Type B pancreatic cell (in vitro differentiated cells): ENCODE measurements at regions not wholly inside any gene's neighbourhood (a gene's known extent, or its start where the extent isn't known, plus 50 kb on each side); places are given as distances from the start of the nearest gene placed in this dataset.

Experiments used
- DNase-seq: peaks from one replicate; pipeline ENCODE4 v3.0.0; 2021; ENCODE audit warnings: mixed read lengths; ENCODE audit not compliant: unreplicated experiment; ENCODE audit errors: extremely low spot score
- H3K27ac Mint-ChIP-seq: 2 replicates; pipeline ENCODE4 v1.8.0; 2021; ENCODE audit warnings: mild to moderate bottlenecking, mixed read lengths
- H3K27me3 Mint-ChIP-seq: 2 replicates; pipeline ENCODE4 v1.8.0; 2021; ENCODE audit warnings: mixed read lengths
- H3K36me3 Mint-ChIP-seq: 2 replicates; pipeline ENCODE4 v1.8.0; 2021; ENCODE audit warnings: mixed read lengths
- H3K4me1 Mint-ChIP-seq: one replicate; pipeline ENCODE4 v1.8.0; 2021; ENCODE audit warnings: mixed read lengths; ENCODE audit not compliant: unreplicated experiment
- H3K4me3 Mint-ChIP-seq: 2 replicates; pipeline ENCODE4 v1.8.0; 2021; ENCODE audit warnings: mild to moderate bottlenecking, mixed read lengths
- H3K9me3 Mint-ChIP-seq: 2 replicates; pipeline ENCODE4 v1.8.0; 2021; ENCODE audit warnings: mixed read lengths
- TF ChIP-seq, protein P1 (sequence below): fragments of 200-600 bp; sonication (generic); conservative IDR thresholded peaks from 2 replicates; pipeline ENCODE4 v1.5.0; 2021; ENCODE audit warnings: antibody characterized with exemption, mild to moderate bottlenecking

DNA sequence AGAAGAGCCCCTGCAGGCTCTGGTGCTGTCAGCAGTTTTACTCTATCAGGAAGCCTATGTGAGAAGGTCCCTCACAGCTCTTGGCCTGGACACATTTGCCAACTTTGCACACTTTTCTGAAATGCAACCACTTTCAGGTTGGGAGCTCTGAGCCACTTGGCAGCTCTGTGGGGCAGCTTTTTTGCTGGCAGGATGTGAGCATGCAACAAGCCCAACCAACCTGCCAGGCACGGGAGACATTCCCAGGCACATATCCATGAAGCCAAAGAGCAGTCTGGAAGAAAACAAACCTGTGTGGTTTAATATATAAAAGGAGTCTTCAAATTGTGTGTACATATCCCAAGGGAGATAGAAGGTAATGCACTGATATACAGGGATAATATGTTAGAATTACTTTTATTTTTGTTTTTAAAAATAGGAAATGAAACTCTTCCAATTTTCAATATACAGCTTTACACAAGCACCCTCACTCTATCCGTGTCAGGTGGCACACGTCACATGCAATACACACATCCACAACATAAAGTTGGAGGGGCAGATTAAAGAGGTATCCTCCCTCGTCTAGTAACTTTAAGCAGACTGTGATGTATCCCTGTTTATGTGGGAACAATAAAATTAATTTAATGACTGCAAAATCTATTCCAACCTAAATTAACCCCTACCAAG, 57.4 kb upstream of the COX10 start:
- no peaks in the 10 kb centered on the region for H3K9me3 Mint-ChIP-seq
- no peak overlapping the region for H3K4me3 Mint-ChIP-seq
- no peak overlapping the region for H3K27ac Mint-ChIP-seq
- no peaks in the 10 kb centered on the region for H3K36me3 Mint-ChIP-seq
- peaks cover 5% of the 10 kb centered on the region for H3K27me3 Mint-ChIP-seq
- no peaks in the 10 kb centered on the region for H3K4me1 Mint-ChIP-seq
- TF ChIP-seq, protein P1, sequence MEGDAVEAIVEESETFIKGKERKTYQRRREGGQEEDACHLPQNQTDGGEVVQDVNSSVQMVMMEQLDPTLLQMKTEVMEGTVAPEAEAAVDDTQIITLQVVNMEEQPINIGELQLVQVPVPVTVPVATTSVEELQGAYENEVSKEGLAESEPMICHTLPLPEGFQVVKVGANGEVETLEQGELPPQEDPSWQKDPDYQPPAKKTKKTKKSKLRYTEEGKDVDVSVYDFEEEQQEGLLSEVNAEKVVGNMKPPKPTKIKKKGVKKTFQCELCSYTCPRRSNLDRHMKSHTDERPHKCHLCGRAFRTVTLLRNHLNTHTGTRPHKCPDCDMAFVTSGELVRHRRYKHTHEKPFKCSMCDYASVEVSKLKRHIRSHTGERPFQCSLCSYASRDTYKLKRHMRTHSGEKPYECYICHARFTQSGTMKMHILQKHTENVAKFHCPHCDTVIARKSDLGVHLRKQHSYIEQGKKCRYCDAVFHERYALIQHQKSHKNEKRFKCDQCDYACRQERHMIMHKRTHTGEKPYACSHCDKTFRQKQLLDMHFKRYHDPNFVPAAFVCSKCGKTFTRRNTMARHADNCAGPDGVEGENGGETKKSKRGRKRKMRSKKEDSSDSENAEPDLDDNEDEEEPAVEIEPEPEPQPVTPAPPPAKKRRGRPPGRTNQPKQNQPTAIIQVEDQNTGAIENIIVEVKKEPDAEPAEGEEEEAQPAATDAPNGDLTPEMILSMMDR = no peak
- DNase-seq = no peak

DNA sequence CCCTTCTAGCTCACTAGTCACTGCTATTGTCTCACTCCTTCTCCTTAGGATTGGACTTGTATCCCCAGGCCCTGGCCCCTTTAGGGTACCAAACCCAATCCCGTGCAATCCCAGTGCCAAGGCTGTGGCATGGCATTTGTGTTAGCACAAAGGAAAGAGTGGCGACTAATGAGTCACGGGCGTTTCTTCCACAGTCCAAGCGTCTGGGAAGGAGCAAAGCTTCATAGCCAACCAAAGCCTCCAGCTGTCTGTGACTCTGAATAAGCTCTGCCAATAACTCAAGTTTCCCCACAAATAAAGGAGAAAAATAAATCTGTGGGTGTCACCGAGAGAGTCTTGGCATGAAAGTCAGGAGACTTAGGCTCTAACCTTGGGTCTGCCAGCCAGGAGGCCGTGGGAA, 54.6 kb upstream of the COX10 start:
- no peak for DNase-seq
- no peak overlapping the region for H3K27ac Mint-ChIP-seq
- H3K4me1 Mint-ChIP-seq = no peaks in the 10 kb centered on the region
- TF ChIP-seq, protein P1 = no peak
- H3K36me3 Mint-ChIP-seq = peaks cover 2% of the 10 kb centered on the region
- no peak overlapping the region for H3K4me3 Mint-ChIP-seq
- H3K27me3 Mint-ChIP-seq = peaks cover 5% of the 10 kb centered on the region
- peaks cover 2% of the 10 kb centered on the region for H3K9me3 Mint-ChIP-seq

DNA sequence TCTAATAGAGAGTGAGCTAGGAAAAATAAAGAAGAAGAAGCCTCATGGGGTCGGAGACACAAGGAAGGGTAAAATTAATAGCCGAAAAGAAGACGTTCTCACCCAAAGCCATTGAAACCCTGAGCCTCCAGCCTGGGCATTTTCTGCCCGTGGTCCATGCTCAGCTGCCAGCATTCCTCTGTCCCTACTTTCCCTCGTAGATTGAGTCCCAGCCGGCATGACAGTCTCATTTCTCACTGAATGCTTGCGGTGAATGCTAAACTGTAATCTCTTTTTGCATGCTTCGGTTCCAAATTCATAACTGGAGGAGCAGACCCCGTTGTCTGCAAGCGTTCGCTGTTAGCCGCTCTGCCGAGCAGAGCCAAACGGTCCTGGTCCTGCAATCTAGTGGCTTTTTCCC, 54.0 kb upstream of the COX10 start:
- Mint-ChIP-seq H3K9me3 (peaks cover 5% of the 10 kb centered on the region), H3K27ac (no peak overlapping the region), H3K36me3 (peaks cover 4% of the 10 kb centered on the region), H3K27me3 (peaks cover 5% of the 10 kb centered on the region), H3K4me1 (no peaks in the 10 kb centered on the region), H3K4me3 (no peak overlapping the region)
- TF ChIP-seq, protein P1 = no peak
- DNase-seq = no peak

DNA sequence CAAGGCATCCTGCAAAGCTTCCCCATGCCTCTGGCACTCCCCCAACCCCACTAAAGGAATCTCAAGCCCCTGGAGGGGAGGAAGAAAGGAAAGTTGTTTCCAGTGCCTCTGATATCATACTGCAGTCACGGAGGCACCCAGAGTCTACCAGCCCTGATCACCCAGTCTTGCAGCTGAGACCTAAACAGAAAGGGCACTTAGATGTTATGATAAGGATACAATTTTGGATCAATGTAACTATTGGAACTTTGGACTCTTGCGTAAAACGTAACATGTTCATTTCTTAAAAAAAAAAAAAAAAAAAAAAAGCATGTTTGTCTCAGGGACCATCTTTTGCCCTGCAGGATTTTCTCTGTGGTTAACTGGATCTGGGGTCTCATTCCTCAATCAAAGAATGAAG, 52.4 kb upstream of the COX10 start:
- Mint-ChIP-seq H3K27me3 (peaks cover 5% of the 10 kb centered on the region), H3K4me3 (no peak overlapping the region), H3K36me3 (peaks cover 4% of the 10 kb centered on the region), H3K9me3 (peaks cover 5% of the 10 kb centered on the region), H3K4me1 (no peaks in the 10 kb centered on the region), H3K27ac (no peak overlapping the region)
- TF ChIP-seq, protein P1 = no peak
- no peak for DNase-seq

DNA sequence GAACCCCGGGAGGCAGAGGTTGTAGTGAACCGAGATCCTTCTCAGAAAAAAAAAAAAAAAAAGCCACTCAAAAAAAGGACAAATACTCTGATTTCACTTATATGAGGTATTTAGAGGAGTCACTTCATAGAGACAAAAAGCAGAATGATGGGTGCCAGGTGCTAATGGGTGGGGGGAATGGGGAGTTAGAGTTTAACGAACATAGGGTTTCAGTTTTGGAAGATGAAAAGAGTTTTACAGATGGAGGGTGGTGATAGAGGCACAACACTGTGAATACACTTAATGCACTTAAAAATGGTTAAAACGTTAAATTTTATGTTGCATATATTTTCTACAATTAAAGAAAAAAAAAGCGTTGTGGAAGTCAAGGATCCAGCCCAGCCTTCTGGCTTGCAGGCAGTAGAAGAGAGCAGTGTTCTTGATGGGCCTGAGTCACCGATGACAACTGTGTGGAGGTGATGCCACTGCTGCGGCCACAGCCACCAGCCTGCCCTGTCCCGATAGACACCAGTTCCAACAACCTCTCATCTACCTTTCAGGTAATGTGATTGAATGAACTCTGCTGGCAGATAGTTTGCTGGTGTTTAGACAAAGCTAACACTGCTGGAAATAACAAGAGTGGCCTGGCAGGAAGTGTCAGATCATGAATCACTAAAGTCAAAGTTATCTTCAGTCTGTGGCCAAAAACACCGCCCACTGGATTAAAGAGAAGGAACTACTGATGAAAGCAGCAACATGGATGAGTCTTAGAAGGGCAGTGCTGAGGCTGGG, 49.9 kb upstream of the COX10 start:
- peaks cover 5% of the 10 kb centered on the region for H3K27me3 Mint-ChIP-seq
- peaks cover 4% of the 10 kb centered on the region for H3K36me3 Mint-ChIP-seq
- H3K4me3 Mint-ChIP-seq = no peak overlapping the region
- no peak overlapping the region for H3K27ac Mint-ChIP-seq
- TF ChIP-seq, protein P1 = no peak
- peaks cover 5% of the 10 kb centered on the region for H3K9me3 Mint-ChIP-seq
- no peaks in the 10 kb centered on the region for H3K4me1 Mint-ChIP-seq
- DNase-seq = no peak
